ENCODE measurements at regions not wholly inside any gene's neighbourhood (a gene's known extent, or its start where the extent isn't known, plus 50 kb on each side); places are given as distances from the start of the nearest gene placed in this dataset.

DNA sequence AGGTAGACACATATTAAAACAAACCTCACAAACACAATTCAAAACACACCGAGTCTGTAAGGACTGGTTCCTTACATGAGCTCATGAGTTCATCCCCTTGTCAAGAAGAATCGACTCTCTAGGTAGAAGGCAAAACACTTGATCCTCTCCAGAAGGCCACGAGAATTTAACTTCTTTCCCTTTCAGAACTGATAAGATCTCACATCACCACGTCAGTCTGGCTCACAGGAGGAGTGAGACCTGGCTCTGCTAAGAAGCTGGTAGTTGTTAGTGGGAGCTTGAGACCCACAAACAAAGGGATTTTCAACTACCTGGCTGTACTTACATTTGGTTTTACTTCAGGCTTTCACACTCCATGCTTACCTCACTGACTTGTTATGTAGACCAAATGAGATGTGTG is 459.2 kb downstream of the ARHGEF28 start:
- H3K4me3 ChIP-seq (replicated peaks; ENCODE audit: low read depth, low read length), result no peak overlapping the region
- TF ChIP-seq, protein P1, sequence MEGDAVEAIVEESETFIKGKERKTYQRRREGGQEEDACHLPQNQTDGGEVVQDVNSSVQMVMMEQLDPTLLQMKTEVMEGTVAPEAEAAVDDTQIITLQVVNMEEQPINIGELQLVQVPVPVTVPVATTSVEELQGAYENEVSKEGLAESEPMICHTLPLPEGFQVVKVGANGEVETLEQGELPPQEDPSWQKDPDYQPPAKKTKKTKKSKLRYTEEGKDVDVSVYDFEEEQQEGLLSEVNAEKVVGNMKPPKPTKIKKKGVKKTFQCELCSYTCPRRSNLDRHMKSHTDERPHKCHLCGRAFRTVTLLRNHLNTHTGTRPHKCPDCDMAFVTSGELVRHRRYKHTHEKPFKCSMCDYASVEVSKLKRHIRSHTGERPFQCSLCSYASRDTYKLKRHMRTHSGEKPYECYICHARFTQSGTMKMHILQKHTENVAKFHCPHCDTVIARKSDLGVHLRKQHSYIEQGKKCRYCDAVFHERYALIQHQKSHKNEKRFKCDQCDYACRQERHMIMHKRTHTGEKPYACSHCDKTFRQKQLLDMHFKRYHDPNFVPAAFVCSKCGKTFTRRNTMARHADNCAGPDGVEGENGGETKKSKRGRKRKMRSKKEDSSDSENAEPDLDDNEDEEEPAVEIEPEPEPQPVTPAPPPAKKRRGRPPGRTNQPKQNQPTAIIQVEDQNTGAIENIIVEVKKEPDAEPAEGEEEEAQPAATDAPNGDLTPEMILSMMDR (IDR thresholded peaks at IDR 0.05; ENCODE audit: low read length, missing control alignments), result no peak
- DNase-seq (ENCODE audit: low read depth), result no peak

DNA sequence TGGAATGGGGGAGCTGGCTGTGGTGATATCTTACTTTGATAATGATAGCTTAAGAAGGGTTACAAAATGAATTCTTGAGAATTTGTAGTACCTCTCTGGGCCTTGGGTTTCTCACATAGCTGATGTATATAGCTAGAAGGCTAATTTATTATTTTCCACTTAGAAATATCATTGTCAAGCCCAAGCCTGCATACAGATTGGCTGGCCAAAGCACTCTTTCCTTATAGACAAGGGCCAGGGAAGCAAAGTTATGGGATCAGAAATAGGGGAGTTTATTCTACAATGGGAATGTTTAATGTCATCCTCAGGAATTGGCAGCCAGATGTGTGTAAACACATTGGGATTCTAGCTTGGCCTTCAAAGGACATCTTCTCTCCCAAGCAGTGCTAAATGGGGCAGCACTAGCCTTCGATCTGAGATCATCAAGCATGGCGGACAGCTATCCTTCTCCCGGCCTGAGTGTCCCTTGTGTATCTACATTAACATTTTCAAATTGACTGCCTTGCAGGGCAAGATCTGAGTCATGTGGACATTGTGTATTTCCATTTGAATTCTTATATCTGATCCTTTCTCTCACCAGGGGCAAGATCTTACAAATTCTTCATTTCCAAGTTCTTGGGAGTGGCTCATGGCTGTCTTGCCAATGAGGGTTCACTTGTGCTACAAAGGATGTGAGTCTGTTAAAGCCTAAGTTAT is 457.2 kb downstream of the ARHGEF28 start:
- H3K4me3 ChIP-seq (replicated peaks; ENCODE audit: low read depth, low read length), result no peak overlapping the region
- TF ChIP-seq, protein P1 (IDR thresholded peaks at IDR 0.05; ENCODE audit: low read length, missing control alignments), result no peak
- no peak for DNase-seq (ENCODE audit: low read depth)

DNA sequence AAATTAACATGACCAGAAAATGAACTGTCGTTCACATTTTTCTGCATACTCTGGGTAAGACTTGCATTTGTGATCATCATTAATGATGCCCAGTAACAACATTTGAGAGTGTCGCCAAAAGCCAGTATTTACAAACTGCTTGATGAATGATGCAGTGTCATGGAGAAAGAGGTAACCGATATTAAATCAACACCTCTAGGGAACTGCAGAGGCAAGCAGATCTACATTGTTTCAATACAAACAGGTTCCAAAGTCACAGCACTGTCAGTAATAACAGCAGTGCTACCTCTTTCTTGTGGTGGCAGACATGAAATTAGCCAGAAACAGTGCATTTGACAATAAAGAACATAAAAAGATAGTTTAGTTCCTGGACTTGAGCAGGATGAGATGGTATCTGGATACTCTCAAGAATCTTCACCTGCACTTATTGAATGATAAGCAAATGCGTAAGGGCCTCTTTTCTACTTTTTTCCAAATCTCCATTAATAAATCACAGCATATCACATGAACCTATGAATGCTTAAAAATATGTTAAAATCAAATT is 456.6 kb downstream of the ARHGEF28 start:
- TF ChIP-seq, protein P1 (IDR thresholded peaks at IDR 0.05; ENCODE audit: low read length, missing control alignments), result no peak
- no peak for DNase-seq (ENCODE audit: low read depth)
- no peak overlapping the region for H3K4me3 ChIP-seq (replicated peaks; ENCODE audit: low read depth, low read length)

DNA sequence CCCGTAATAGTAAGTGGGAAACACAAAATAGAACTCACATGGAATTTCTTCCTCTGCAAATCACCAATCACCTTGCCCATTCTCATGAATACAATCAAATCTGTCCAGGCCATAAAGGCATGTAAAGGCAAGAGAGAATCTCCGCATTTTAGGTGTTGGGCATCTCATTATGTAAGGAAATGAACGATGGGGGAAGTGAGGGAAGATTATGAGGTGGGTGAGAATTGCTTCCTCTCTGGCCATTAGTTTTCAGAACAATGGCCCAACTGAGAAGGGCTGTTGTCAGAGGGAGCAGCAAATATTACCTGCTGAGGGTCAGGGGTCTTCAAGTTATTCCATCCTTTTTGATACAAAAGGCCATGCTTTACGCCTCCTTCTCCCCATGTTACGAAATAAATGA is 455.1 kb downstream of the ARHGEF28 start:
- no peak overlapping the region for H3K4me3 ChIP-seq (replicated peaks; ENCODE audit: low read depth, low read length)
- no peak for DNase-seq (ENCODE audit: low read depth)
- TF ChIP-seq, protein P1 (IDR thresholded peaks at IDR 0.05; ENCODE audit: low read length, missing control alignments), result no peak

DNA sequence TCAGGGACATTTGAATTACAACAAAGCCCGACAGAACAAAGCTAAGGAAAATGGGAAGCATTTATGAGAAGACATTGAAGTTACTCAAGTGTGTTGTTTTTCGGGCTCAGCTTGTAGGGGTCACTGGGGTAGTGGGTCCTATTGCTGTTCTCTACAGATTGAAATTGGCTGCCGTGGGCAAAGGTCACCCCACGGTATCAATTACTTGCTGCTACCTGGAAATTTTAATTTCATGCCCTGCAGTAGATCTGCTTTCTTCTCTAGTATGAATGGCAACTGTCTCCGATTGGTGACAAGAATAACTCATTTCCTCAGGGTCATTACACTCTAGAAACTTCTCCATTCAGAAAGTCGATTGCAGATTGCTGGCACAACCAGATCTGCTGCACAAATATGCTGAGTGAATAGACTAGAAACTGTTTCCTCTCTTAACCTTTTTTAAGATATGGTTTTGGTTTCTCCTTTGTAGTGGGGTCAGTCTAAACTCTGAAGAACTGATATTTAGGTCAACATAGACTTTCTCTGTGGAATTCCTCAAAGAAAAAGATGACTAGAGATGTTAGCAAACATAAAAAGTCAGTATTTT is 454.1 kb downstream of the ARHGEF28 start:
- TF ChIP-seq, protein P1 (IDR thresholded peaks at IDR 0.05; ENCODE audit: low read length, missing control alignments), result no peak
- DNase-seq (ENCODE audit: low read depth), result no peak
- no peak overlapping the region for H3K4me3 ChIP-seq (replicated peaks; ENCODE audit: low read depth, low read length)

DNA sequence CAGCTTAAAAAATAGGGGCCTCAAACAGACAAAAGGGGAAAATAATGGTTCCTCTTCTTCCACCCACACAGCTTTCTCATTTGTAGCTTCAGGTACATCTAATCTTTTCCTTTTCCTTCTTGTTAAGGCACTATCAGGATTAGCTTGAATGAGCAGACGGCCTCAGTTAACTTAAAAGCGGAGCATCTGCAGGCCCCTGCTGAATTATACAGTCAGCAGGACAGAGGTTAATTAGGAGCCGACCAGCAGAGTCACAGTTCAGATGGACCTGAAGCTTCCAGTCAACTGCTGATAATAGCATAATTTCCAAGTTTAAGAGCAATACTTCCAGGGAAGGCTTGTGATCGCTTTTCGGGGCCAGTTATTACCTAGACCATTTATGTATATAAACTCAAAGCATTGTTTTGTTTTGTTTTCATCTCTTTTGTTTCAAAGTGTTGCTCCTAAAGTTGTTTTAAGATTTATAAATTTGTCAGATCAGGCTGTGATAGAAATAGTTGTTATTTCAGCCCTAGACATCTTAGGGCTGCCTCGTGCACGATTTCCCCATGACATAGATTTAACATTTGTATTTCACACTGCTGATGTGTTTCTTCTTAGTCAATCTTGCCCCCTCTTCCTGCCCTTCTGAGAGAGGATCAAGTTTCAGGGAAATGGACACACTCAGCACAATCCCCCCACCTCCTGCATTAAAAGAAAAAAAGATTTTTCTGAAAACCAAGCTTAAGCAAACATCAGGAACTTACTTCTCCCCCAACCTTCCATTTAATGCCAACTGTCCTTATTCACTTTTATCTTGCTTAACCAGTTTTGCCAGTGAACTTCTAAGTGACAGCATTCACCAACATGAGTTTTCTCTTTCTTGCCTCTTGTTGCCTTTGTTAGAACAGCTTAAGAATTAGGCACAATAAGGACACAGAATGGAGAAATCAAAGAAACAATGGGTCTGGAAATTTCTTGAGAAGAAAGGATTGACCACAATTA is 449.8 kb downstream of the ARHGEF28 start:
- no peak overlapping the region for H3K4me3 ChIP-seq (replicated peaks; ENCODE audit: low read depth, low read length)
- TF ChIP-seq, protein P1 (IDR thresholded peaks at IDR 0.05; ENCODE audit: low read length, missing control alignments), result no peak
- DNase-seq (ENCODE audit: low read depth), result no peak
